Breast epithelium (tissue), 3 donors: ENCODE measurements at regions not wholly inside any gene's neighbourhood (a gene's known extent, or its start where the extent isn't known, plus 50 kb on each side); places are given as distances from the start of the nearest gene placed in this dataset.

ENCODE experiments used
- CTCF ChIP-seq, 3 donors: fragments of 450-650 bp; IDR thresholded peaks; one replicate each; pipeline ENCODE4 v1.5.1; 2016 to 2017; ENCODE audit warnings: antibody characterized with exemption in 3 of 3, mild to moderate bottlenecking in 3 of 3, moderate library complexity in 3 of 3
- POLR2A ChIP-seq: fragments of 450-650 bp; IDR thresholded peaks from one replicate; pipeline ENCODE4 v1.6.1; 2016; ENCODE audit warnings: antibody characterized with exemption, mild to moderate bottlenecking, moderate library complexity

GRCh38 chr5:20654746-20655145 is 666.7 kb upstream of the CDH18 start:
- TF ChIP-seq CTCF (IDR thresholded peaks at IDR 0.05) (no peak), POLR2A (no peak)
